Mesothelial cell of epicardium (in vitro differentiated cells): ENCODE measurements at regions not wholly inside any gene's neighbourhood (a gene's known extent, or its start where the extent isn't known, plus 50 kb on each side); places are given as distances from the start of the nearest gene placed in this dataset.

Source experiments
- DNase-seq, 2 experiments: peaks; one replicate each; pipeline ENCODE4 v3.0.0; 2021; ENCODE audit warnings: low spot score in 2 of 2; ENCODE audit not compliant: unreplicated experiment in 2 of 2
- H3K27ac Mint-ChIP-seq: 2 replicates; pipeline ENCODE4 v1.8.0; 2021; ENCODE audit warnings: mixed read lengths
- H3K27me3 Mint-ChIP-seq: 2 replicates; pipeline ENCODE4 v1.8.0; 2021; ENCODE audit warnings: low read depth, mixed read lengths
- H3K36me3 Mint-ChIP-seq: 2 replicates; pipeline ENCODE4 v1.8.0; 2021; ENCODE audit warnings: mixed read lengths
- H3K4me1 Mint-ChIP-seq: 2 replicates; pipeline ENCODE4 v1.8.0; 2021; ENCODE audit warnings: mixed read lengths
- H3K4me3 Mint-ChIP-seq: 2 replicates; pipeline ENCODE4 v1.8.0; 2021; ENCODE audit warnings: mild to moderate bottlenecking, moderate library complexity, mixed read lengths
- H3K9me3 Mint-ChIP-seq: 2 replicates; pipeline ENCODE4 v1.8.0; 2021; ENCODE audit warnings: mixed read lengths
- CTCF ChIP-seq: fragments of 200-600 bp; sonication (generic); IDR thresholded peaks from one replicate; pipeline ENCODE4 v1.5.0; 2021; ENCODE audit warnings: antibody characterized with exemption; ENCODE audit not compliant: unreplicated experiment

GRCh38 chr11:71109186-71109585, 143.2 kb downstream of the SHANK2 start:
- TF ChIP-seq CTCF, result no peak
- Mint-ChIP-seq H3K27ac (no peak overlapping the region), H3K36me3 (no peaks in the 10 kb centered on the region), H3K27me3 (peaks cover 2% of the 10 kb centered on the region), H3K9me3 (no peaks in the 10 kb centered on the region), H3K4me3 (no peak overlapping the region), H3K4me1 (no peaks in the 10 kb centered on the region)
- DNase-seq, result no peak

GRCh38 chr11:71108013-71108865, 144.1 kb downstream of the SHANK2 start:
- no peak overlapping the region for H3K27ac Mint-ChIP-seq
- TF ChIP-seq CTCF, result no peak
- peaks cover 2% of the 10 kb centered on the region for H3K27me3 Mint-ChIP-seq
- no peaks in the 10 kb centered on the region for H3K36me3 Mint-ChIP-seq
- H3K4me3 Mint-ChIP-seq, result no peak overlapping the region
- no peaks in the 10 kb centered on the region for H3K9me3 Mint-ChIP-seq
- no peaks in the 10 kb centered on the region for H3K4me1 Mint-ChIP-seq
- no peak for DNase-seq

- DNase-seq, result no peak
- H3K9me3 Mint-ChIP-seq, result no peaks in the 10 kb centered on the region
- H3K4me3 Mint-ChIP-seq, result no peak overlapping the region
- no peaks in the 10 kb centered on the region for H3K27me3 Mint-ChIP-seq
- no peak overlapping the region for H3K27ac Mint-ChIP-seq
- no peaks in the 10 kb centered on the region for H3K36me3 Mint-ChIP-seq
- TF ChIP-seq CTCF, result no peak
- no peaks in the 10 kb centered on the region for H3K4me1 Mint-ChIP-seq
These were observed 145.7 kb downstream of the SHANK2 start for GRCh38 chr11:71106671-71107070.

- no peaks in the 10 kb centered on the region for H3K36me3 Mint-ChIP-seq
- H3K4me3 Mint-ChIP-seq, result no peak overlapping the region
- TF ChIP-seq CTCF, result no peak
- peaks cover 1% of the 10 kb centered on the region for H3K27me3 Mint-ChIP-seq
- H3K4me1 Mint-ChIP-seq, result no peaks in the 10 kb centered on the region
- no peak for DNase-seq
- H3K9me3 Mint-ChIP-seq, result no peaks in the 10 kb centered on the region
- H3K27ac Mint-ChIP-seq, result no peak overlapping the region
These were observed 149.1 kb downstream of the SHANK2 start for GRCh38 chr11:71103266-71103665.

- Mint-ChIP-seq H3K4me1 (no peaks in the 10 kb centered on the region), H3K27me3 (peaks cover 1% of the 10 kb centered on the region), H3K4me3 (no peak overlapping the region), H3K27ac (no peak overlapping the region), H3K36me3 (no peaks in the 10 kb centered on the region), H3K9me3 (no peaks in the 10 kb centered on the region)
- TF ChIP-seq CTCF, result no peak
- DNase-seq, result no peak
These were observed 150.0 kb downstream of the SHANK2 start for GRCh38 chr11:71102251-71102995.
